Loucy (cell line): ENCODE measurements at regions not wholly inside any gene's neighbourhood (a gene's known extent, or its start where the extent isn't known, plus 50 kb on each side); places are given as distances from the start of the nearest gene placed in this dataset.
"Not testable (repeated sequence)": the region's sequence is repeated elsewhere in the genome, so short reads cannot be mapped to it uniquely, and the experiment has no call there.

Experiments used
- CTCF ChIP-seq: fragments of 200-600 bp; sonication (generic); conservative IDR thresholded peaks from 2 replicates; pipeline ENCODE4 v1.5.1; 2014; ENCODE audit warnings: mild to moderate bottlenecking, antibody characterized with exemption, low read length
- EZH2phosphoT487 ChIP-seq: fragments of 200-600 bp; IDR thresholded peaks from 2 replicates; pipeline ENCODE4 v1.6.1; 2018; ENCODE audit warnings: antibody characterized with exemption, mild to moderate bottlenecking, moderate library complexity, borderline replicate concordance

- TF ChIP-seq CTCF, EZH2phosphoT487: not testable (repeated sequence)
These were observed 209.9 kb upstream of the IRF2BP2 start for GRCh38 chr1:234819845-234820244.
